Memory B cell (primary cell): ENCODE measurements at regions not wholly inside any gene's neighbourhood (a gene's known extent, or its start where the extent isn't known, plus 50 kb on each side); places are given as distances from the start of the nearest gene placed in this dataset.

Source experiments
- ATAC-seq: fragments of 150-1000 bp; cut with Tn5 transposase; 2 replicates; pipeline ENCODE4 v1.10.0; 2021; ENCODE audit warnings: low read depth, mild to moderate bottlenecking, moderate library complexity
- DNase-seq, 2 donors: peaks; one replicate each; pipeline ENCODE4 v3.0.0; 2022; ENCODE audit warnings: low spot score in 2 of 2
- H3K27ac Mint-ChIP-seq: one replicate; pipeline ENCODE4 v1.8.0; 2022; ENCODE audit warnings: mild to moderate bottlenecking, moderate library complexity, mixed read lengths
- H3K27me3 Mint-ChIP-seq: one replicate; pipeline ENCODE4 v1.8.0; 2022; ENCODE audit warnings: mixed read lengths
- H3K36me3 Mint-ChIP-seq: one replicate; pipeline ENCODE4 v1.8.0; 2022; ENCODE audit warnings: mild to moderate bottlenecking, mixed read lengths
- H3K4me1 Mint-ChIP-seq: one replicate; pipeline ENCODE4 v1.8.0; 2022; ENCODE audit warnings: mixed read lengths
- H3K4me3 Mint-ChIP-seq: one replicate; pipeline ENCODE4 v1.8.0; 2022; ENCODE audit warnings: mild to moderate bottlenecking, moderate library complexity, mixed read lengths
- H3K9me3 Mint-ChIP-seq: one replicate; pipeline ENCODE4 v1.8.0; 2022; ENCODE audit warnings: mixed read lengths

- Mint-ChIP-seq H3K4me1 (no peaks in the 10 kb centered on the region), H3K9me3 (peaks cover 5% of the 10 kb centered on the region), H3K4me3 (no peak overlapping the region), H3K27ac (no peak overlapping the region), H3K27me3 (no peaks in the 10 kb centered on the region), H3K36me3 (no peaks in the 10 kb centered on the region)
- DNase-seq (no peak), ATAC-seq (no peak)
Measured at GRCh38 chr9:23319092-23319491, 506.9 kb downstream of the ELAVL2 start.

DNA sequence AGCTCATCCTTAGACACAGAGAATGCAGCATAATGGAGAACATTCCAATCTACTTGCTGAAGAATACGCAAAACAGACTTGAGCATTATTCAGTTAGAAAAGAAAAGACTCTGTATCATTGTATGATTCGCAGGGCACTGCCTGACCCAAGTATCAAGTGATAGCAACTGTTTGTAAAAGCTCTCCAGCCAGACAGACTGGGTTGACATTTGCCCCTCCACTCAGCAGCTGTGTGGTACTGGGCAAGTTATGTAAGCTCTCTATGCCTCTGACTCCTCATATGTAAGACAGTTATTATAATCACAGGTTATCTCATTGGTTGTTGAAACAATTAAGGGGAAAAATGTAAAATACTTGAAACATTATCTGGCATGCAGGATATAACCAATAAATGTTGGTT, 505.0 kb downstream of the ELAVL2 start:
- Mint-ChIP-seq H3K4me1 (no peaks in the 10 kb centered on the region), H3K4me3 (no peak overlapping the region), H3K36me3 (no peaks in the 10 kb centered on the region), H3K9me3 (peaks cover 4% of the 10 kb centered on the region), H3K27ac (no peak overlapping the region), H3K27me3 (no peaks in the 10 kb centered on the region)
- ATAC-seq (no peak), DNase-seq (no peak)

DNA sequence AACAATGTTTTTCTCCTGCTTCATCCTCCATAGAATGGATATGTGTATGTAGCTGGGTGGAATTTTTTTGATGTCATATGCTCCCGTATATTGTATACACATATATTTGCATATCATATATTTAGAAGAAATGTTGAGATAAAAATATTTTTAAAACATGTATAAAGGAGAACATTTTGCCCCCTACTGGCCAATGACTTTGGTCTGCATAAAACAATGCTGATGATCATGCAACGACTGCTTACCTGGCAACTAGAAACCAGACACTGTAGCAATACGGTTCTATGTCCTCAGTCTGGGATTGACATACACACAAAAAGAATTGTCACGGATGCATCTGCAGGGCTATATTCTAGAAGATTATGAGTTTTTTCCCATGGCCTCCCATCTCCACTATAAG, 503.6 kb downstream of the ELAVL2 start:
- Mint-ChIP-seq H3K27me3 (no peaks in the 10 kb centered on the region), H3K4me3 (no peak overlapping the region), H3K27ac (no peak overlapping the region), H3K4me1 (no peaks in the 10 kb centered on the region), H3K36me3 (no peaks in the 10 kb centered on the region), H3K9me3 (peaks cover 4% of the 10 kb centered on the region)
- ATAC-seq (no peak), DNase-seq (no peak)

- H3K27me3 Mint-ChIP-seq = no peaks in the 10 kb centered on the region
- ATAC-seq = no peak
- H3K36me3 Mint-ChIP-seq = no peaks in the 10 kb centered on the region
- peaks cover 10% of the 10 kb centered on the region for H3K9me3 Mint-ChIP-seq
- H3K4me1 Mint-ChIP-seq = no peaks in the 10 kb centered on the region
- no peak overlapping the region for H3K27ac Mint-ChIP-seq
- DNase-seq = no peak
- H3K4me3 Mint-ChIP-seq = no peak overlapping the region
Measured at GRCh38 chr9:23324511-23324910, 501.5 kb downstream of the ELAVL2 start.

DNA sequence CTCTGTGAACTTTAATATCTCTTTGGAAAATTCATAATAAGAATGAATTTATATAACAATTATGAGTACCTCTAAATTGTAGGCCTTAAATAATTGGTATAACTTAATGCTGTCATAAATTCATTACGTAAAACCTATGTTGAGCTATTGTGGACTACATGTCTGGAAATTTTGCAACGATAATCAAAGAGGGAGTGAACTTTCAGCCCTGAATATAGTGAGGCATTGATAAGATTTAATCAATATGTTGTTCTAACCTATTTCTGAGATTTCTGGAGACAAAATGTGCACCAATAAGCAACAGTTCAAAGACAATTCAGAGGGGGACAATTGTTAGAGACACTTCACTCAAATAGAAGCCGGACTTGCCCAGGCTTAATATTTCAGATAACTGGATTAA, 499.4 kb downstream of the ELAVL2 start:
- Mint-ChIP-seq H3K27ac (no peak overlapping the region), H3K36me3 (no peaks in the 10 kb centered on the region), H3K27me3 (no peaks in the 10 kb centered on the region), H3K4me3 (no peak overlapping the region), H3K4me1 (no peaks in the 10 kb centered on the region), H3K9me3 (peaks cover 15% of the 10 kb centered on the region)
- DNase-seq (no peak), ATAC-seq (no peak)

- H3K27ac Mint-ChIP-seq = no peak overlapping the region
- H3K36me3 Mint-ChIP-seq = no peaks in the 10 kb centered on the region
- H3K4me1 Mint-ChIP-seq = no peaks in the 10 kb centered on the region
- H3K9me3 Mint-ChIP-seq = peaks cover 3% of the 10 kb centered on the region
- no peak for DNase-seq
- no peak for ATAC-seq
- H3K27me3 Mint-ChIP-seq = no peaks in the 10 kb centered on the region
- no peak overlapping the region for H3K4me3 Mint-ChIP-seq
Measured at GRCh38 chr9:23341346-23341745, 484.7 kb downstream of the ELAVL2 start.

DNA sequence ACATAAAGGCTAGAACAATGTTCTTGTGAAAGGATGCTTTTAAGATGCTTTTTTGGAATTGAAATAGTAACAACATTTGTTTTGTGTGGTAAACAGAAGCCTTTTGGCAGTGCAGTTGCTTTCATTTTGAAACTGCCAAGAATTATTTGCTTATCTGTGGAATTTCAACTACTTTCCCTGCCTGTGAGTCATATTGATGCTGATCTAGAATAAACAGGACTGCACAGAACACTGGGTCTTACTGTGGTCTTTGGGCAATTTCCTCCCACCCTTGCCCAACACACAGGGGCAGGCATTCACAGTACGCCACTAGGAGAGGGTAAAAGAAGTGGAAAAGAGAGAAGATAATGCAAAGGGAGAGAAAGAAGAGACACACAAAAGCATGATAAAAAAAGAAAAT, 483.7 kb downstream of the ELAVL2 start:
- ATAC-seq = no peak
- no peak for DNase-seq
- H3K4me3 Mint-ChIP-seq = no peak overlapping the region
- H3K4me1 Mint-ChIP-seq = no peaks in the 10 kb centered on the region
- no peaks in the 10 kb centered on the region for H3K27me3 Mint-ChIP-seq
- H3K9me3 Mint-ChIP-seq = peaks cover 4% of the 10 kb centered on the region
- H3K36me3 Mint-ChIP-seq = no peaks in the 10 kb centered on the region
- H3K27ac Mint-ChIP-seq = no peak overlapping the region

DNA sequence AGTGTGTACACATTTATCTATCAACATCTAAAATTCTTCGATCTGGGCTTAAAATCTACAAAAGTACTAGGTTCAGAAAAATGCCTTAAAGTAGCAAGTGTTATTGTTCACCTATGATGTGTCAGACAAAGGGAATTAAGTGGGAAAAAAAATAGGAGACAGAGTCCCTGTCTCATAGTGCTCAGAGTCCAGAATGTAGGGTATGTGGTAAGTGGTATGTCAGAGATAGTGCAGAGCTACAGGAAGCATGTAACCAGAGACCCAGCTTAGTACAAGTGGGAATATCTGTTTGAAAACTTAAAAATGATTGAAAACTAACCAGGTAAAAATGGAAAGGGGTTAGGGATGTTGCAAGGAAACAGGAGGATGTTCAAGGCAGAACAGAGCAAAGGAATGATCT, 482.8 kb downstream of the ELAVL2 start:
- Mint-ChIP-seq H3K36me3 (no peaks in the 10 kb centered on the region), H3K4me1 (no peaks in the 10 kb centered on the region), H3K27me3 (no peaks in the 10 kb centered on the region), H3K4me3 (no peak overlapping the region), H3K27ac (no peak overlapping the region), H3K9me3 (peaks cover 7% of the 10 kb centered on the region)
- no peak for ATAC-seq
- no peak for DNase-seq

DNA sequence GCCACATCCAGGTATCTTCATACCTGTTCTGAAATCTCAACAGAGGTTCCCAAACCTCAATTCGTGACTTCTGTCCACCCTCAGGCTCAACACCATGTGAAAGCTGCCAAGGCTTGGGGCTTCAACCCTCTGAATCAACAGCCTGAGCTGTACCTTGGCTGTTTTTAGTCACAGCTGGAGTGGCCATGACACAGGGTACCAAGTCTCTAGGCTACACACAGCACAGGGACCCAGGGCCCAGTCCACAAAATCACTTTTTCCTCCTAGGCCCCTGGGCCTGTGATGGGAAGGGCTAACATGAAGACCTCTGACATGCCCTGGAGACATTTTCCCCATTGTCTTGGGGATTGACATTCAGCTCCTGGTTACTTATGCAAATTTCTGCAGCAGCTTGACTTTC, 464.9 kb downstream of the ELAVL2 start:
- peaks cover 12% of the 10 kb centered on the region for H3K9me3 Mint-ChIP-seq
- H3K4me1 Mint-ChIP-seq = no peaks in the 10 kb centered on the region
- H3K4me3 Mint-ChIP-seq = no peak overlapping the region
- H3K27ac Mint-ChIP-seq = no peak overlapping the region
- DNase-seq (no peak), ATAC-seq (no peak)
- no peaks in the 10 kb centered on the region for H3K36me3 Mint-ChIP-seq
- no peaks in the 10 kb centered on the region for H3K27me3 Mint-ChIP-seq

GRCh38 chr9:23372703-23373102, 453.3 kb downstream of the ELAVL2 start:
- DNase-seq = no peak
- Mint-ChIP-seq H3K27ac (no peak overlapping the region), H3K4me3 (no peak overlapping the region), H3K9me3 (peaks cover 10% of the 10 kb centered on the region), H3K4me1 (no peaks in the 10 kb centered on the region), H3K36me3 (no peaks in the 10 kb centered on the region), H3K27me3 (no peaks in the 10 kb centered on the region)
- ATAC-seq = no peak

- DNase-seq (no peak), ATAC-seq (no peak)
- H3K27me3 Mint-ChIP-seq = no peaks in the 10 kb centered on the region
- H3K9me3 Mint-ChIP-seq = peaks cover 7% of the 10 kb centered on the region
- no peaks in the 10 kb centered on the region for H3K36me3 Mint-ChIP-seq
- no peaks in the 10 kb centered on the region for H3K4me1 Mint-ChIP-seq
- no peak overlapping the region for H3K4me3 Mint-ChIP-seq
- no peak overlapping the region for H3K27ac Mint-ChIP-seq
Measured at GRCh38 chr9:23375511-23375910, 450.5 kb downstream of the ELAVL2 start.

GRCh38 chr9:23379842-23380241, 446.2 kb downstream of the ELAVL2 start:
- Mint-ChIP-seq H3K4me3 (no peak overlapping the region), H3K4me1 (no peaks in the 10 kb centered on the region), H3K27ac (no peak overlapping the region), H3K36me3 (no peaks in the 10 kb centered on the region), H3K27me3 (no peaks in the 10 kb centered on the region), H3K9me3 (peaks cover 6% of the 10 kb centered on the region)
- DNase-seq = no peak
- ATAC-seq = no peak

DNA sequence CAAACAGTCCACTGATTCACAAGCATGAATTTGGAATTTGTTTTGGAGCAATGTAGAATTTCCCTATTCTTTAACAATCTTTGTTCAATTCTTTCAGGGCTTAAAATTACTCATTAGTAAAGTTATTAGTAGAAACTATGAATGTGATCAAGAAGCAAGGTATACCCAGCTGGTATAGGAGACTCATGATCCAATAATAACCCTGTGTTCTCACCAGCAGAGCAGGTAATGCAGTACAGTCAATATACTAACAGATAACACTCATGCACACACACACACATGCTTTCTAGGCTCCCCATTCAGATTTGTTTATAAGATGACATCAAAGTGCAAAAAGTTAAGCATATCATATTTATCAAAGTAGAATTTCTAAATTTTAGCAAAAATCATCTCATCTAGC, 445.2 kb downstream of the ELAVL2 start:
- H3K27ac Mint-ChIP-seq = no peak overlapping the region
- peaks cover 6% of the 10 kb centered on the region for H3K9me3 Mint-ChIP-seq
- ATAC-seq (no peak), DNase-seq (no peak)
- no peaks in the 10 kb centered on the region for H3K27me3 Mint-ChIP-seq
- no peak overlapping the region for H3K4me3 Mint-ChIP-seq
- H3K36me3 Mint-ChIP-seq = no peaks in the 10 kb centered on the region
- H3K4me1 Mint-ChIP-seq = no peaks in the 10 kb centered on the region

- no peak overlapping the region for H3K4me3 Mint-ChIP-seq
- H3K27me3 Mint-ChIP-seq = no peaks in the 10 kb centered on the region
- no peak overlapping the region for H3K27ac Mint-ChIP-seq
- DNase-seq (no peak), ATAC-seq (no peak)
- no peaks in the 10 kb centered on the region for H3K4me1 Mint-ChIP-seq
- H3K9me3 Mint-ChIP-seq = peaks cover 4% of the 10 kb centered on the region
- no peaks in the 10 kb centered on the region for H3K36me3 Mint-ChIP-seq
Measured at GRCh38 chr9:23382418-23382817, 443.6 kb downstream of the ELAVL2 start.

- Mint-ChIP-seq H3K27me3 (no peaks in the 10 kb centered on the region), H3K9me3 (peaks cover 5% of the 10 kb centered on the region), H3K4me1 (no peaks in the 10 kb centered on the region), H3K36me3 (no peaks in the 10 kb centered on the region), H3K27ac (no peak overlapping the region), H3K4me3 (no peak overlapping the region)
- DNase-seq (no peak), ATAC-seq (no peak)
Measured at GRCh38 chr9:23394189-23394588, 431.9 kb downstream of the ELAVL2 start.

- DNase-seq = no peak
- no peaks in the 10 kb centered on the region for H3K36me3 Mint-ChIP-seq
- H3K4me1 Mint-ChIP-seq = no peaks in the 10 kb centered on the region
- no peak for ATAC-seq
- H3K27me3 Mint-ChIP-seq = no peaks in the 10 kb centered on the region
- H3K9me3 Mint-ChIP-seq = peaks cover 5% of the 10 kb centered on the region
- H3K4me3 Mint-ChIP-seq = no peak overlapping the region
- H3K27ac Mint-ChIP-seq = no peak overlapping the region
Measured at GRCh38 chr9:23408874-23409273, 417.2 kb downstream of the ELAVL2 start.
